Pons (tissue), 1 donor: ENCODE measurements at regions not wholly inside any gene's neighbourhood (a gene's known extent, or its start where the extent isn't known, plus 50 kb on each side); places are given as distances from the start of the nearest gene placed in this dataset.

Experiments used
- DNase-seq: peaks from one replicate; pipeline ENCODE4 v3.0.0-alpha.2; 2016; ENCODE audit warnings: low spot score

DNA sequence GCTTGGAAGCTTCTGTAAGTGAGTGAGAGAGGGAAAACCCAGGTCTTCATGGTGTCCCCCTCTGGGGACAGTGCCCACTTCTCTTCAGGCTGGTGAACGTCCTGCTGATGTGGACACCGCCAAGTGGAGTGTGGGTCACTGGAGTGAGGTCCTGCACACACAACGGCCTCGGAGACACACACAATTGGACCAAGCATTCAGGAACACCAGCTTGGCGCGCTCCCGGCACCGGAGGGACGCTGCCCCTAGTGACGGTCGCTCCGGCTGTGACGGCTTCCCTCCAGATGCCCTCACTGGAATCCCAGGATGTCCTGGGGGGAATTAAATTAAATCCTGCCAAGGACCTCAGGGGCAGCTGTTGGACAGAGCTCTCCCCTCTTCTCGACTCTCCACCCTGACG is 123.1 kb downstream of the ZNF664 start:
- DNase-seq, result no peak

DNA sequence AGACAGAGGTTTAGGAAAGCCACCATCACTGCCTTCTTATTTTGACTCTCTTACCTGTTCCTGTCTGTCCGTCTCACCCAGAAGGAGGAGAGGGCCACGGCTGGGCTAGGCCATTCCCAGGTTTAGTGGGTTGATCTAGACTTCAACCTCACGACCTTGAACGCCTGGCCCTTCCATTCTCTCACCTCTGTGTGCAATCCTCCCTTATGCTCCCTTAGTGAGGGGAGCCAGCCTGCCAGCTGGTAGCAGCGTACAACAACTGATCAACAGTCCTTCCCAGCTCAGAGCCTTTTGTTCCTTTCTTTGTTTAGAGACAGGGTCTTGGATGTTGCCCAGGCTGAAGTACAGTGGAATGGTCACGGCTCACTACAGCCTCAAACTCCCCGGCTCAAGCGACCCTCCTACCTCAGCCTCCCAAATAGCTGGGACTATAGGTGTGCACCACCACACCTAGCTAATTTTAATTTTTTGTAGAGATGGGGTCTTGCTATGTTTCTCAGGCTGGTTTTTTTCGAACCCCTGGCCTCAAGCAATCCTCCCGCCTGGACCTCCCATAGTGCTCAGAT is 123.9 kb downstream of the ZNF664 start:
- DNase-seq, result no peak

DNA sequence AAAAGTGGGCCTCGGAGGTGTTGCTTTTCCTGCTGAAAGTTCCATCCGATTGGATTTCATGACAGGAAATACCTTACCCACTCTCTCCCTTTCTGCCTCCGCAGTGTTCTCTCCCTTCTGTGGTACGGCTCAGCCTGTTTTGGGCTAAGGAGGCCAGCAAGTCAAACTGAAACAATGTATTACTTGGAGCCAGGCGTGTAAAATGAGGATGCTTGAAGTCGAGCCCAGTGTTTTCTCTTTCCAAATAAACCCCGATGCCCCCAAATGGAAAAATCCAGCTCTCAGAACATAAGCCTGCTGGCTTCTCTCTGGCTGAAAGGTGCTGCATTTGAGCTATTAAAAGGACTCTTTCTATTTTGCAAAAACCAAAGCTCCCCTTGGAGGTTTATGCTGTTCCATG is 124.7 kb downstream of the ZNF664 start:
- DNase-seq, result no peak

DNA sequence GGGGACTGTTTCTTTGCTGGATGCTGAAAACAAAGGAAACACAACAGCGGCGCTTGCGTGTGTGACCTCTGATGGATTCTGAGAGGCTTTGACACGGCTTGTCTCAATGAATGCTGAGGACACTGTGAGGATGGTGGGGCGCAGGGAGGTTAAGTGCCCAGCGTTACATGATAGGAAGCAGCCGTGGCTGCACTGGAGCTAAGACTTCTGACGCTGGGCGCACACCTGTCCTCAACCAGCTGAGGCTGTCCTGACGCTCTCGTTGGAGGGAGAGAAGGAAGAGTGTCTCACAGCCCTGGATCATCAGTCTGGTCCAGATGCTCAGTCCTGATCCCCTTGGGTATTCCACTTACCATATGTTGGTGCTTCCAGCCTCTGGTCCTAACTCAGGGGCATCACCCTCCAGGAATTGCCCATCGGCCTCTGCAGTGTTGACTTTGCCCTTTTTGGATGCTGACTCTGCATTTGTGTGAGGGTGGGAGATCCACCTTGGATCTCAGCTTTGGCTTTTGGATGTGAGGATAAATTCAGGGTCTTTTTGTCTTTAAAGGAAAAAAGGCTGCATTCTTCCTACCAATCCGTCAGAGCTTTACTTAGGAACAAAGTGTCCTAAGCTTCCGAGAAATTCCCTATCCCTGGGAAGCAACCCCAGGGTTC is 125.2 kb downstream of the ZNF664 start:
- DNase-seq, result peak; percentile 36

DNA sequence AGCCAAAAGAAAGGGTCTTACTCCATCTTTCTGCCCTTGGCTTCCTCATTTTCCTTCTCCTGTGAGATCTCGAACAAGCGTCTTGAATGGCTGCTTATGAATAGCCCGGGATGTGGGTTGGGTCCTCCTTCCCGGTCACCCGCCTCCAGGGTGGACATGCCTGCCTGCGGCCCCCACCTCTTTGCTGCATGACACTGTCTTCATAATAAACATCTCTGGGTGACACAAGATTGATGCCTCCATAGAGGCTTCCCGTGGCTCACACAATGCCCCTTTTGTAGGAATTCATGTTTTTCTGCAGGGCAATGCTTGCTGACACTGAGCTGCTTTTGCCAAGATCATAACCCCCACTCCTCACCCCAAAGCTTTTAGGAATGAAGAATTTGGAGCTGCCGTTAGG is 125.9 kb downstream of the ZNF664 start:
- peak; percentile 87 for DNase-seq

DNA sequence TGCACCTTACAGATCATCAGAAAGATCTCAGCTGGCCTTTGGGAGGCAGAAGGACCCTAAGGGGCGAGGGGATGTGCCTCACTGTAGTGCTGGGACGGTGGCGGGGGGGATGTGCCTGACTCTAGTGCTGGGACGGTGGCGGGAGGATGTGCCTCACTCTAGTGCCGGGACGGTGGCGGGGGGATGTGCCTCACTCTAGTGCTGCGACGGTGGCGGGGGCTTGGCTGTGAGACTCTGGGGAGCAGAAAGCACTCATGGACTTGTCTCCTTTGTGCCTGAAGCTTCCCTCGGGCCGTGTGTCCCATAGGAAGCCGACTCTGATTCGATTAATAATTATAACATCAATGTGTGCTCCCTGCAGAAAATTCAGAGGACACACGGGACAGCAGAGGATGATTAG is 126.6 kb downstream of the ZNF664 start:
- no peak for DNase-seq

DNA sequence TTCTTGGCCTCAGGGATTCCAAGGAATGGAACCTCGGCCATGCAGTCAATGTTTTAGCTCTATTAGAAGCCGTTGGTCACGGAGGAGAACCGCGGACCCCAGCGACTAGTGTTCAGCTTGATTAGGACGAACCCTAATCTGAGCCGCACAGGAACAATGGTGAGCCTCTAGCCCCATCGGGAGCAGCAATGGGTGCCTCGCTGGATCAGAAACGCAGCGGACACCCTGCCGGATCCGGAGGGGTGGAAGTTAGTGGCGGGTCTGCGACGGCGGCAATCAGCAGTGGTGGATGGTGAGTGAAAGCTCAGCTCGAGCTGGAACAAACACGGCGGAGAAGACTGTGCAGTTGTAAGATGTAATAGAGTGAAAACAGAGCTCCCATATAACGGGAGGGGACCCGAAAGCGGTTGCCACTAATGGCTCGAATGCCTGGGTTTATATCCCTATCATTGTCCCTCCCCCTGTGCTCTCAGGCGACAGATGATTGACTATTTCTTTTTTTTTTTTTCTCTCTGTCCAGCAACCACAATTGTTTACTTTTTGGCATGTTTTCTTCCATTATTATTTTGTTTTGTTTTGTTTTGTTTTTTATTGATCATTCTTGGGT is 127.7 kb downstream of the ZNF664 start:
- DNase-seq, result no peak

DNA sequence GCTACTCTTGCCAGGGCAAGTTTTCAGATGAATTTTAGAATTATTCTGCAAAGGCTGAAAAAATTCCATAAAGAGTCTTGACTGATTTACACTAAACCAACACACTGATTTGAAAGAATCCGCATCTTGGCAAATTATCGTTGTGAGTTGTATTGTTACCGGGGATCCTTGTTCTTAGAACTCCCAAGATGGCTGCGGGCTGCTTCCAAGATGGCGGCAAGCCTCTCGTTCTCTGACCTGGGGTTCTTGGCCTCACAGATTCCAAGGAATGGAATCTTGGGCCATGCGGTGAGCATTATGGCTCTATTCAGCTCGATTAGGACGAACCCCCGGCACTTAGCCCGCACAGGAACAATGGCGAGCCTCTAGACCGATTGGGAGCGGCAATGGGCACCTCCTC is 132.5 kb downstream of the ZNF664 start:
- no peak for DNase-seq

DNA sequence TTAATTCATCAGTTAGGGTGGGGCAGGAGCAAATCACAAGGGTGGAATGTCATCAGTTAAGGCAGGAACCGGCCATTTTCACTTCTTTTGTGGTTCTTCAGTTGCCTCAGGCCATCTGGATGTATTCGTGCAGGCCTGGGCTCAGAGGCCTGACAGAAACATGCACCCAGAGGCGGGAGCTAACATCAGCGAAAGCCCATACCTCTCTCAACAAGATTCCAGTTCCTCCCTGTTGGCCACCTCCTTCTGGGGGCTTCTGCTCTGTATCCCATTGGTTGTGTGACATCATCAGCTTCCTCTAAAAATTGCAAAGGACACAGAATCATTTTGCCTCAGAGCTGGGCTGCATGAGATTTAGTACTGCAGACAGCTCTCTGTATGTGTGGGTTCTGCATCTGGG is 134.3 kb downstream of the ZNF664 start:
- no peak for DNase-seq

DNA sequence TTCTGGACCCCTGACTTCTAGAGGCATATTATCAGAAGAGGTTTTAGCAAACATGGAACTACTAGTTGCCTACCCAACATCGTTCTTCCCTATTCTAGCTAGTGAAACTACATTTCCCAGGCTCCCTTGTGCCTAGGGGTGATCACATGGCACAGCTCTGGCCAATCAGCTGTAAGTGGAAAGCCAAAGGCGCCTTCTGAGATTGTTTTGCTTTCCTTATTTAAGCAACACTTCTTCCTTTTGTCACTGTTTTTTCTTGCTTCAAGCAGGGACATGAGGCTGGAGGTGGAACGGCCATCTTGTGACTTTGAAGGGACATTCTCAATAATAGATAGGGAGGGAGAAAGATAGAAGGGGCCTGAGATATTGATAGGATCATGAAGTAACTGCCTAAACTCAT is 136.7 kb downstream of the ZNF664 start:
- DNase-seq, result no peak

DNA sequence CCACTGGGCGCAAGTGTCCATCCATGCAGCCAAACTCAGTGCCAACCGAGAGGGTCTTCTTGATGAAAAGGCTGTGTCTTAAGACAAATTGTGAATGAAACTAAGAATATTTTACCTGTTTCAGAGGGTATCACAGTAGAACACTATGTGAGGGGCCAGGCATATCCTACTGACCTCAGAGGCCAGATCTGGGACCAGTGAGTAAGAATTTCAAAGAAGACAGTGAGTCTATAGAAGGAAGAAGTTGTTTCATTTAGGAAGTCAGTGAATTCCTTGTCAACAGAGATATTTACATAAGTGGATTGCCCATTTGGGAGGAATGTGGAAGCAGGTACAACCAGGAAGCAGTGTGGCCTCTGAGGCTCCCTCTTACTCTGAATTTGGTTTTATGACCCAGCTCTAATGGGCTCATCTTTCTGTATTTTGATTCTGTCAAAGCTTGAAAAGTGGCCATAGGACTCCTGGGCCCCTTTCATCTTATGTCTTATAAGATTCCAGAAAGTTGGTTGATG is 137.4 kb downstream of the ZNF664 start:
- DNase-seq, result no peak

DNA sequence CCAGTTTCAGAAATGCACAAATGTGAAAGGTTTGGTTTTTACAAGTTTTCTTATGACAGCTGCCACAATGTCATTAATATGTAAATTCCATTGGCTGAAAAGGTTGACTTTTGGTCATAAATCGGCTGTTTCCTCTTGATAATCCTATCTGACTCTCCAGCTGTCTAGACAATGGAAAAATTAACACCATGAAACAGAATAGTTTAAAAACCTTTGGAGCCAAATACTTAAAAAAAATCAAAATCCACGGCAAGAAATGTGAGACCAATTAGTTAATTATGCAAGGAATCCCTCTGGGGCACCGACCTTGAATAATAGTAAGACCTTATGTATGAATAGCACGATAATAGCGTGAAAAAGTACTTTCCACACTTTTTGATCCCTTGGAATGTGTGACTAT is 138.0 kb downstream of the ZNF664 start:
- DNase-seq, result no peak

DNA sequence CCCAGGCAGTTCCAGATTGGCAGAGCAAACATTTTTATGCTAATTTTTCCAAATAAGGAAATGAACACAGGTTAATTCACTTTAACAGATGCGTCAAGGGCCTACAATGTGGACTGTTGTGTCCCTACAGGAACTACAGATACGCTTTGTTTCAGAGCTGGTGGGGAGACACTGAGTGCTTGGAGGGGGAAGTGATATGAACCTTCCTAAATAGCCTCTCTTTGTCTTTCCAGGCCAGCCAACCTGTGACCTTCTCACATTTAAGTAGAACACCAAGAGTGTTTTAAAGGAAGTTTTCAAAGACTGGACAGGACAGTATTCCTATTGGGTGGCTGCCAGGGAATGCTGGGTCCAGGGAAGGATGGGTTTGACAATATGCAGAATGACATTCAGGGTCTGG is 141.3 kb downstream of the ZNF664 start:
- DNase-seq, result no peak

DNA sequence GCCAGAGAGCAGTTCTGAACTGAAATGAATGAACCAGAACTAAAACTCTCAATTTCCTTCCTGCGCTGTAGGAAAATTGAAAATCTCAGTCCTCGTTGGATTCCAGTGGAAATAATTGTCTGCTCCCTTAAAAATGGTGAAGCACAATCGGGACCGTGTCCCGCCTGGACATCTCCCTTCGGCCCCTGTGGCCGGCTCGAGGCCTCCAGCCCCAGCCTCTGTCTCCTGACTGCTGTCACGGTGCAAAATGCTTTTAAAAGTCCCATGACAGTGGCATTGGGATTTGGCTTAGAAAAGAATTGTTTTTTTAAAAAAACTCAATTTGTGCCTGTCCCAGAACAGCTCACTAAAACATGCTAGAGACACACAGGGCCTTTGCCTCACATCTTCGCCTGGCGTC is 142.5 kb downstream of the ZNF664 start:
- DNase-seq, result no peak

DNA sequence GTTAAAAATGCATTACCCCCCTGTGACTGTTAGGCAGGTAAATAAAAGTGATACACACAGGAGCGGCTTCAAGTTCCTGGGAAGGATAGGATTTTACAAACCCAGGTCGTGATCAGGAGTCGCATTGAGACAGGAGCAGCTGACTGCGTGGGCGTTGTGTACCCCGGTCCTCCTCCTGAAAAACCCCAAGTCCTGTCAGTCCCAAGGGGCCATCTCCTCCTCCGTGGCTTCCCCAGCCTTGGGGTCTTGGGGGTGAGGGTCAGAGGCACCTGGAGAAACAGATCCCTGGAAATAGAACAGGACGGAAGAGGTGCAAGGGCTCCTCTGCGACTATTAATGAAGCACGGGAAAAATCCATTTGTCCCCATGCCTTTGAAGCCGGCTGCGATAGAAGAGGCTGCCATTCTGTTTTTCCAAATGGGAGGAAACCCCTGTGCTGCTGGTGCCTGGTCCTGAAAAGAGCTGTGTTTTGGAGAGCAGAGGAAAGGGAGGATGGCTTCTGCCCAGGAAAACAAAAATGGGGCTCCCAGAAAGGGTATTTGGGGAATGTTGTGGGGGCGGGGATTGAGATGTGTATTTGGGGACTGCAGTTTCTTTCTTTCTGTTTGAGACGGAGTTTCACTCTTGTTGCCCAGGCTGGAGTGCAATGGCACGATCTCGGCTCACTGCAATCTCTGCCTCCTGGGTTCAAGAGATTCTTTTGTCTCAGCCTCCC is 143.1 kb downstream of the ZNF664 start:
- DNase-seq, result no peak

DNA sequence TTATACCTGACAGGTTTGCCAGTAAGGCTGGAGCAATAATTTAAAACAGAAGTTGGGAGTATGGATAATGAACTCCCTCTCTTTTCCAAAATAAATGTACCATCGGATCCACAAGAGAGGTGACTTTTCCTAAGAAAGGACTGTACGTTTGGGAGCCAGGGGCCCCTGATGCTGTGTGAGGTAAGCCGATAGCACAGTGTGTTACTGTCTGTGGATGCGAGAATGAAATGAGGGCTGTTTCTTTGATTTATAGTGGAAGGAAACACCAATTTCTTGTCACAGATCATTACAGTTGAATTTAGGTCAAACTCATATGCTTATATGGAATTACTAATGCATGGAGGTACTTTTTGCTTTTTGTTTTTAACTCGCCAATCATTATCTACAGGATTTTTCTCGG is 147.7 kb downstream of the ZNF664 start:
- no peak for DNase-seq

DNA sequence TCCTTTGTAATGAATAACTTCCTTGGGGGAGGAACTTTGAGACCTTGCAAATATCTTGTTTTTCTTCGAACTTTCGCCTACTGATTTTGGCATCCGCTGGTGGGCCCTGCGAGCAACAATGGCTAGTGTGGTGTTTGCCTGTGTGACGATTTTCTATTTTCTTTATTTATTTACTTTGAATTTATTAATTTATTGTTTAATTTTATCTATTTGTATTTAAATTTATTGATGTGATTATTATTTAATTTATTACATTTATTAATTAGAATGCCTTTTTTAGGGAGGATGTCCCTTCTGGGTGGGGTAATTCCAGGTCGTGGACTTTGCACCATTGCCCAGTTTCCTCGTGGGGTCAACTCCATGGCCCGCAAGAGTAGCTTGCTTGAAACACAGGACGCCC is 149.7 kb downstream of the ZNF664 start:
- no peak for DNase-seq

DNA sequence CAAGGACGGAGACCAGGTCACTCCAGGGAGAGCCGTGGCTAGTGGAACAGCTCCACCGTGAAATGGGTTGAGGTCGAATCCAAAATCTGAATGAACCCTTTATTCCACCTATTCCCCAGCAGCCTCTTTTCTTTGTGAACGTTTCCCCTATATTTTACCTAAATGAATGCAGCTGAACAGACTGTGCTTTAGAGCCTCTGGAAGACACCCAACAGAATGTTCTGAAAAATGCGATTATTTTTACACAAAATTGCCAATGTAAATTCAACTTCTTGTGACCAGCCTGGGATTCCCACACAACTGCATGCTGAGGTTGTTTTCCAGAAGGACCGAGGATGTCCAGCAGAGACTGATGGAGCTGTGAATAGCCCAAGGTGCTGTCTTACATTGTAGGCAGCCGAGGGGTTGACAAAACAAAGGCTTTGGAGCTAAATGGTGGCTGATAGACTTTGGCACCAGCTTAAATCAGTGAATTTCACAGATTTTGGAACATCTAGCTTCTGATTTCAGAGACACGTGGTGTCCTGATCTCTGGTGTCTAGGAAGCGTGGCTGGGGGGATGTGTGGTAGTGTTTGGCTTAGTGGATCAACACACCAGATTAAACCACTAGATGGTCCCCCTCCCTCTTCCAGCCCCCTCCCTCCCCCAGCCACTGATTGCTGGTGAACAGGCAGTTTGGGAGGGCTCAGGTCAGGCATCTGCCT is 150.4 kb downstream of the ZNF664 start:
- DNase-seq, result no peak

DNA sequence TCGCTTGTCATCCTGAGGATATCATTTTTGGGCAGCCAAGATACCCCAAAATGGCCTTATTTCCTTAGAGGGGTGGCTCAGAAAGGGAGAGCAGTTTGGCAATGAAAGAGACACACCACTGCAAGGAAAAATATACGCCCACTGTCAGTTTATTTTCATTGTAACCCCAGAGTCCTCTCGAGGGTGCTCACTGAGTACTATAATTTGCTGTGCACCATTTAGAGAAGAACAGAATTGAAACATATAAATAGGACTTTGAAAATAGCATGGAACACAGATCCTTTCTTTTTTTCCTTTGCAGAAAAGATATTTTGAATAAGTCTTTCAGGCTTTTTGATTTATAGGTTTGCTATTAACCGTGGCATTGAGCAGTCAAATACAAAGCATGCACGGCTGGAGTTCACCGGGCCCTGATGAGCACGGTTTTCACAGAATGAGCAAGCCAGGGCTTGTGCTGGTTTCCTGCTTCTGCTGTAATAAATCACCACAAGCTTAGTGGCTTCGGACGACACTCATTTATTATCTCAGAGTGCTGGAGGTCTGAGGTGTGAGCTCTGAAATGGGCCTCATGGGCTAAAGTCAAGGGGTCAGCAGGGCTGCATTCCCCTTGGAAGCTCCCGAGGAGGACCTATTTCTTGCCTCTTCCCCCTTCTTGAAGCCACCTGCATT is 152.3 kb downstream of the ZNF664 start:
- no peak for DNase-seq

DNA sequence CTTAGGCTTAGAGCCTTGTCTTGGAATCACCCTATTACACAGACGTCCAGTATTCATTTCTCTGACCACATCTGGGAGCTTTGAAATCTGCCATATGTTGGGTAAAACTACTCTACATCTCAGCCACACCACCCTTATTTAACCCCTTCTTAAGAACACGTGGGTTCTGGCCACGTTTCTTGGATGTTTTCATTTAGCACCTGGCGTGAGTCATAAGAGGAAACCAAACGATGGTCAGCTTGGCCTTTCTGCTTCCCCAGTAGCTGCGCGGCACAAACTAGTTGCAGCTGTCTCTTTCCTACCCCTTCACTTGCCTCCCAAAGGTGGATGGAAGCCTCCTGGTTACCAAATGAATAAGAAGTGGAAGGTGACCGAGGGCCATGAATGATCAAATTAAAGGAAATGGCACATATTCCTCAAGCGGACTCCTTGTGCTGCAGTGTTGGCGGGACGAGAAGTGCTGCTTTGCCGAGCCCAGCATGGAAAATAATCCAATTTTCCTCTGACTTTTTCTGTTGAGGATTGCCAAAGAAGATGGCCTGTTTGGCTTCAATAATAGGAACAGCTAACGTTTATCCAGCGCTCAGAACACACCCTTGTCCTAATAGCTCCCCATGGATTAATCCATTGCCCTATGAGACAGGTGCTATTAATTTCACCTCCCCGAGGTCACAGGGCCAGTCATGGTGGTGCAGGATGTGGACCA is 154.1 kb downstream of the ZNF664 start:
- DNase-seq, result no peak

DNA sequence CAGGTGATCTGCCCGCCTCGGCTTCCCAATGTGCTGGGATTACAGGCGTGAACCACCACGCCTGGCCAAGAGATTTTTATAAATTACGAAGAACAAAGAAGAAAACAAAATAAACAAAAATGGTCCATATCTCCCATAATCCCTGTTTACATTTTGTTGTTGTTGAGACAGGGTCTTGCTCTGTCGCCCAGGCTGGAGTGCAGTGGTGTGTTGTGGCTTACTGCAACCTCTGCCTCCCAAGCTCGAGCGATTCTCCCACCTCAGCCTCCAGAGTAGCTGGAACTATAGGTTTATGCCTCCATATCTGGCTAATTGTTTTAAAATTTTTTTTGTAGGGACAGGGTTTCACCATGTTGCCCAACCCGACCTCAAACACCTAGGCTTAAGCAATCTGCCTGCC is 156.1 kb downstream of the ZNF664 start:
- no peak for DNase-seq
